SK-N-SH (cell line): ENCODE measurements at regions not wholly inside any gene's neighbourhood (a gene's known extent, or its start where the extent isn't known, plus 50 kb on each side); places are given as distances from the start of the nearest gene placed in this dataset.

Experiments
- CTCF ChIA-PET: fragments of 300-600, 350-600 bp; formaldehyde crosslinking; extraction: SDS; loops from one replicate; lab custom pipeline; 2021; lab: Yijun Ruan, JAX
- POLR2A ChIA-PET: fragments of 350-600 bp; sonication (Branson Sonifier 250); formaldehyde crosslinking; extraction: SDS; loops from one replicate; lab custom pipeline; 2020; ENCODE audit warnings: antibody characterized with exemption, inconsistent platforms; lab: Yijun Ruan, JAX
- DNase-seq: peaks from one replicate; pipeline ENCODE4 v3.0.0; 2012
- H2AFZ ChIP-seq: fragments of 200-600 bp; sonication (generic); 2 replicates; pipeline ENCODE4 v1.8.1; 2016; ENCODE audit warnings: antibody characterized with exemption, mild to moderate bottlenecking, low read depth
- H3F3A ChIP-seq: fragments of 200-600 bp; sonication (generic); replicated peaks from 2 replicates; pipeline ENCODE3; 2016; ENCODE audit warnings: antibody characterized with exemption, mild to moderate bottlenecking; ENCODE audit not compliant: insufficient read depth
- H3K27ac ChIP-seq, 2 experiments: fragments of 200-500 bp in 1 of 2; fragments of 200-600 bp in 1 of 2; sonication (Bioruptor generic) in 1 of 2; sonication (generic), shearing (Covaris generic) in 1 of 2; 2 replicates each; pipeline versions ENCODE4 v1.5.1 to v1.6.1; 2014 to 2016; ENCODE audit warnings: low read depth in 2 of 2, inconsistent platforms in 1 of 2, low read length in 1 of 2, mild to moderate bottlenecking in 1 of 2, mixed read lengths in 1 of 2
- H3K27me3 ChIP-seq: fragments of 200-600 bp; sonication (generic), shearing (Covaris generic); 2 replicates; pipeline ENCODE4 v1.6.1; 2016; ENCODE audit warnings: mixed run types; ENCODE audit not compliant: insufficient read depth
- H3K36me3 ChIP-seq, 2 experiments: fragments of 200-500 bp in 1 of 2; fragments of 200-600 bp in 1 of 2; sonication (Bioruptor generic) in 1 of 2; sonication (generic) in 1 of 2; replicated peaks in 1 of 2; 2 replicates each; pipeline versions ENCODE3 to v1.5.1; 2014 to 2016; ENCODE audit warnings: low read length in 1 of 2, mild to moderate bottlenecking in 1 of 2; ENCODE audit not compliant: insufficient read depth in 2 of 2, control insufficient read depth in 1 of 2
- H3K4me1 ChIP-seq, 2 experiments: fragments of 200-500 bp in 1 of 2; fragments of 200-600 bp in 1 of 2; sonication (Bioruptor generic) in 1 of 2; sonication (generic), shearing (Covaris generic) in 1 of 2; 2 replicates each; pipeline versions ENCODE4 v1.5.1 to v1.6.1; 2014 to 2016; ENCODE audit warnings: low read depth in 1 of 2, low read length in 1 of 2, mixed run types in 1 of 2; ENCODE audit not compliant: insufficient read depth in 2 of 2, control insufficient read depth in 1 of 2
- H3K4me2 ChIP-seq: fragments of 200-600 bp; sonication (generic), shearing (Covaris generic); 2 replicates; pipeline ENCODE4 v1.6.1; 2017; ENCODE audit warnings: mixed run types
- H3K4me3 ChIP-seq, 2 experiments: fragments of 200-500 bp in 1 of 2; fragments of 200-600 bp in 1 of 2; sonication (Bioruptor generic) in 1 of 2; sonication (generic), shearing (Covaris generic) in 1 of 2; 2 replicates each; pipeline versions ENCODE4 v1.5.1 to v1.8.1; 2014 to 2016; ENCODE audit warnings: low read depth in 2 of 2, inconsistent platforms in 1 of 2, low read length in 1 of 2, mild to moderate bottlenecking in 1 of 2, mixed read lengths in 1 of 2, moderate library complexity in 1 of 2
- H3K79me2 ChIP-seq: fragments of 200-600 bp; sonication (generic); 2 replicates; pipeline ENCODE4 v1.8.1; 2017; ENCODE audit warnings: mild to moderate bottlenecking; ENCODE audit not compliant: insufficient read depth
- H3K9ac ChIP-seq: fragments of 200-600 bp; sonication (generic); 2 replicates; pipeline ENCODE4 v1.6.1; 2017; ENCODE audit warnings: mixed run types
- H3K9me2 ChIP-seq: fragments of 200-600 bp; sonication (generic); 2 replicates; pipeline ENCODE4 v1.6.1; 2017; ENCODE audit warnings: mixed run types
- H3K9me3 ChIP-seq: fragments of 200-600 bp; sonication (generic); 2 replicates; pipeline ENCODE4 v1.6.1; 2017; ENCODE audit warnings: mixed run types, mild to moderate bottlenecking, moderate library complexity
- H4K20me1 ChIP-seq: fragments of 200-600 bp; sonication (generic); 2 replicates; pipeline ENCODE4 v1.6.1; 2017; ENCODE audit warnings: mild to moderate bottlenecking, mixed run types; ENCODE audit not compliant: insufficient read depth
- ELF1 ChIP-seq: IDR thresholded peaks from 2 replicates; pipeline ENCODE4 v1.4.0; 2012
- EP300 ChIP-seq, 2 experiments: IDR thresholded peaks; 2 replicates each; pipeline versions ENCODE4 v1.4.0 to v1.6.1; 2012; ENCODE audit warnings: borderline replicate concordance in 1 of 2, low read depth in 1 of 2, low read length in 1 of 2
- FOSL2 ChIP-seq: IDR thresholded peaks from 2 replicates; pipeline ENCODE4 v1.4.0; 2012; ENCODE audit warnings: low read depth, mild to moderate bottlenecking, moderate library complexity, borderline replicate concordance
- FOXJ3 ChIP-seq: sonication (generic); formaldehyde crosslinking; IDR thresholded peaks from 2 replicates; pipeline ENCODE4 v1.5.1; 2020; ENCODE audit warnings: mild to moderate bottlenecking, missing genetic modification reagents
- GABPA ChIP-seq: IDR thresholded peaks from 2 replicates; pipeline ENCODE4 v1.4.0; 2012; ENCODE audit warnings: low read depth, mild to moderate bottlenecking
- GATA2 ChIP-seq: sonication (generic); formaldehyde crosslinking; IDR thresholded peaks from 2 replicates; pipeline ENCODE4 v1.5.0; 2020; ENCODE audit warnings: mild to moderate bottlenecking, missing genetic modification reagents
- JUND ChIP-seq: IDR thresholded peaks from 2 replicates; pipeline ENCODE4 v1.4.0; 2012
- MEF2A ChIP-seq: IDR thresholded peaks from 2 replicates; pipeline ENCODE4 v1.4.0; 2012; ENCODE audit warnings: low read depth, borderline replicate concordance
- MXI1 ChIP-seq: IDR thresholded peaks from 2 replicates; pipeline ENCODE4 v1.6.1; 2012; ENCODE audit warnings: mild to moderate bottlenecking, low read depth, low read length, improper control_type of control experiment
- NFIC ChIP-seq: IDR thresholded peaks from 2 replicates; pipeline ENCODE4 v1.4.0; 2012; ENCODE audit warnings: borderline replicate concordance
- POLR2AphosphoS5 ChIP-seq: IDR thresholded peaks from 2 replicates; pipeline ENCODE4 v1.6.1; 2012; ENCODE audit warnings: low read depth, low read length
- RCOR1 ChIP-seq: fragments of 150-350 bp; IDR thresholded peaks from 2 replicates; pipeline ENCODE4 v1.6.1; 2017; ENCODE audit warnings: antibody characterized with exemption, low read length
- RXRA ChIP-seq: IDR thresholded peaks from 2 replicates; pipeline ENCODE4 v1.4.0; 2012; ENCODE audit warnings: low read depth, mild to moderate bottlenecking, borderline replicate concordance
- SIN3A ChIP-seq: IDR thresholded peaks from 2 replicates; pipeline ENCODE4 v1.6.1; 2012; ENCODE audit warnings: low read depth, mild to moderate bottlenecking, low read length, moderate library complexity, borderline replicate concordance
- TEAD4 ChIP-seq: IDR thresholded peaks from 2 replicates; pipeline ENCODE4 v1.4.0; 2012; ENCODE audit warnings: mild to moderate bottlenecking, borderline replicate concordance; ENCODE audit not compliant: insufficient read depth
- YY1 ChIP-seq: IDR thresholded peaks from 2 replicates; pipeline ENCODE4 v1.4.0; 2012; ENCODE audit warnings: low read depth, mild to moderate bottlenecking
- ZBTB33 ChIP-seq: IDR thresholded peaks from 2 replicates; pipeline ENCODE4 v1.4.0; 2012; ENCODE audit warnings: low read depth, borderline replicate concordance
- WGBS: methylation state at CpG from one replicate; pipeline ENCODE4 v1.1.6; 2017; ENCODE audit warnings: low lambda C conversion rate; 5-methylcytosine and 5-hydroxymethylcytosine counted together
- TF ChIP-seq, protein P1 (sequence below): IDR thresholded peaks from 2 replicates; pipeline ENCODE4; 2012
- TF ChIP-seq, protein P2 (sequence below): fragments of 150-350 bp; IDR thresholded peaks from 2 replicates; pipeline ENCODE4 v1.6.1; 2016; ENCODE audit warnings: mild to moderate bottlenecking, low read depth, low read length
- TF ChIP-seq, protein P3 (sequence below): fragments of 150-350 bp; IDR thresholded peaks from 2 replicates; pipeline ENCODE4 v1.6.1; 2017; ENCODE audit warnings: antibody characterized with exemption, low read length, low read depth, borderline replicate concordance

DNA sequence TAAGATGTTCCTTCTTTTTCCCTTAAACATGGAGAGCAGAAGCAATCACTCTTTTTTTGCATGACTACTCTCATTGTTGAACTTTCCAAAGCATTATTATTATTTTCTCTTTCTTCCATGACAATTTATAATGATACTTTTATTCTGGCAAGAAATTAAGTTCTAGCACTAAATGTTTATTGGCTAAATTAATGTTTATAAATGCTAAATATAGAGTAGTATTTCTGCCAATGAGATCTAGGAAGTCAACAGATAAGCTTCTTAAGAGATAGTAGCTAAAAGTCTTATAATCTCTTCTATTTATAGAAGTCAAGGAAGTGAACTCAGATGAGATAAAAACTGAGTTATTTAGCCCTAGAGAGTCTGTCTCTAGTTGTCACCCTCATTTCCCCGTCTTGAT is 920.1 kb downstream of the KCNJ2 start:
- TF ChIP-seq MEF2A (no peak), POLR2AphosphoS5 (no peak), RXRA (no peak), EP300 (IDR thresholded peaks at IDR 0.05; ENCODE audit: borderline replicate concordance in 1 of 2, low read depth in 1 of 2, low read length in 1 of 2) (no peak), YY1 (no peak), MXI1 (no peak), RCOR1 (no peak), ELF1 (no peak), SIN3A (no peak), ZBTB33 (no peak), GABPA (no peak), JUND (no peak), GATA2 (CRISPR knock-in tag) (no peak)
- TF ChIP-seq, protein P1, sequence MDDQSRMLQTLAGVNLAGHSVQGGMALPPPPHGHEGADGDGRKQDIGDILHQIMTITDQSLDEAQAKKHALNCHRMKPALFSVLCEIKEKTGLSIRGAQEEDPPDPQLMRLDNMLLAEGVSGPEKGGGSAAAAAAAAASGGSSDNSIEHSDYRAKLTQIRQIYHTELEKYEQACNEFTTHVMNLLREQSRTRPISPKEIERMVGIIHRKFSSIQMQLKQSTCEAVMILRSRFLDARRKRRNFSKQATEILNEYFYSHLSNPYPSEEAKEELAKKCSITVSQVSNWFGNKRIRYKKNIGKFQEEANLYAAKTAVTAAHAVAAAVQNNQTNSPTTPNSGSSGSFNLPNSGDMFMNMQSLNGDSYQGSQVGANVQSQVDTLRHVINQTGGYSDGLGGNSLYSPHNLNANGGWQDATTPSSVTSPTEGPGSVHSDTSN, result no peak
- TF ChIP-seq, protein P2, sequence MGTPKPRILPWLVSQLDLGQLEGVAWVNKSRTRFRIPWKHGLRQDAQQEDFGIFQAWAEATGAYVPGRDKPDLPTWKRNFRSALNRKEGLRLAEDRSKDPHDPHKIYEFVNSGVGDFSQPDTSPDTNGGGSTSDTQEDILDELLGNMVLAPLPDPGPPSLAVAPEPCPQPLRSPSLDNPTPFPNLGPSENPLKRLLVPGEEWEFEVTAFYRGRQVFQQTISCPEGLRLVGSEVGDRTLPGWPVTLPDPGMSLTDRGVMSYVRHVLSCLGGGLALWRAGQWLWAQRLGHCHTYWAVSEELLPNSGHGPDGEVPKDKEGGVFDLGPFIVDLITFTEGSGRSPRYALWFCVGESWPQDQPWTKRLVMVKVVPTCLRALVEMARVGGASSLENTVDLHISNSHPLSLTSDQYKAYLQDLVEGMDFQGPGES, result no peak
- Histone ChIP-seq H3K9me2 (no peaks in the 10 kb centered on the region), H3F3A (no peaks in the 10 kb centered on the region), H3K9ac (no peak overlapping the region), H3K4me2 (no peak overlapping the region), H3K36me3 (no peaks in the 10 kb centered on the region), H4K20me1 (no peaks in the 10 kb centered on the region), H3K79me2 (no peaks in the 10 kb centered on the region), H3K4me3 (no peak overlapping the region), H3K27me3 (no peaks in the 10 kb centered on the region), H3K27ac (no peak overlapping the region), H3K4me1 (no peaks in the 10 kb centered on the region), H3K9me3 (peaks cover 7% of the 10 kb centered on the region; the same call in 1 of the 2 replicates), H2AFZ (no peak overlapping the region)
- ChIA-PET CTCF (interaction anchor here (10.5 kb wide), 1 partner anchor 323 kb away, joined by 80 read pairs; no protein-coding TSS in a partner anchor), POLR2A (no interaction called here)
- WGBS, result 0% methylated on average over 1 of the region's 1 CpG
- no peak for DNase-seq

- H3K9ac ChIP-seq, result no peak overlapping the region
- no peaks in the 10 kb centered on the region for H3K79me2 ChIP-seq
- H3K27me3 ChIP-seq, result no peaks in the 10 kb centered on the region
- H3K9me3 ChIP-seq, result peaks cover 2% of the 10 kb centered on the region; the same call in 1 of the 2 replicates
- POLR2A ChIA-PET, result no interaction called here
- no peak overlapping the region for H3K4me3 ChIP-seq
- CTCF ChIA-PET, result interaction anchor here (0.7 to 1.0 kb wide), 2 partner anchors 10 to 1021 kb away, joined by 3 read pairs; no protein-coding TSS in a partner anchor
- no peak overlapping the region for H3K27ac ChIP-seq
- H3K4me2 ChIP-seq, result no peak overlapping the region
- no peak overlapping the region for H2AFZ ChIP-seq
- H3F3A ChIP-seq, result no peaks in the 10 kb centered on the region
- no peaks in the 10 kb centered on the region for H3K36me3 ChIP-seq
- WGBS, result 74% methylated on average over 4 of the region's 4 CpGs
- H3K4me1 ChIP-seq, result no peaks in the 10 kb centered on the region; a peak in 1 of 4 replicates
- H4K20me1 ChIP-seq, result no peaks in the 10 kb centered on the region
- no peak for DNase-seq
- H3K9me2 ChIP-seq, result no peaks in the 10 kb centered on the region
- TF ChIP-seq, protein P1, result no peak
- TF ChIP-seq FOXJ3 (CRISPR knock-in tag) (no peak), TEAD4 (no peak), ZBTB33 (no peak), GATA2 (CRISPR knock-in tag) (no peak), GABPA (no peak), NFIC (no peak), FOSL2 (no peak), JUND (no peak), MEF2A (no peak)
- TF ChIP-seq, protein P3, sequence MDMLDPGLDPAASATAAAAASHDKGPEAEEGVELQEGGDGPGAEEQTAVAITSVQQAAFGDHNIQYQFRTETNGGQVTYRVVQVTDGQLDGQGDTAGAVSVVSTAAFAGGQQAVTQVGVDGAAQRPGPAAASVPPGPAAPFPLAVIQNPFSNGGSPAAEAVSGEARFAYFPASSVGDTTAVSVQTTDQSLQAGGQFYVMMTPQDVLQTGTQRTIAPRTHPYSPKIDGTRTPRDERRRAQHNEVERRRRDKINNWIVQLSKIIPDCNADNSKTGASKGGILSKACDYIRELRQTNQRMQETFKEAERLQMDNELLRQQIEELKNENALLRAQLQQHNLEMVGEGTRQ, result no peak
These were observed 928.7 kb downstream of the KCNJ2 start for GRCh38 chr17:71098071-71098470.
